Lower lobe of right lung (tissue), 2 donors: ENCODE measurements at regions not wholly inside any gene's neighbourhood (a gene's known extent, or its start where the extent isn't known, plus 50 kb on each side); places are given as distances from the start of the nearest gene placed in this dataset.

Experiments
- ATAC-seq, 2 donors: fragments of 200-7000 bp; cut with Tn5 transposase; one replicate each; pipeline ENCODE4 v1.9.1; 2020 to 2022; ENCODE audit warnings: mild to moderate bottlenecking in 2 of 2, moderate library complexity in 2 of 2
- DNase-seq: peaks from one replicate; pipeline ENCODE4 v3.0.0-alpha.2; 2020
- H3K27ac ChIP-seq: fragments of 200-600 bp; one replicate; pipeline ENCODE4 v1.8.0; 2022
- H3K27me3 ChIP-seq: fragments of 200-600 bp; one replicate; pipeline ENCODE4 v1.8.0; 2022; ENCODE audit warnings: low read depth
- H3K36me3 ChIP-seq: fragments of 200-600 bp; one replicate; pipeline ENCODE4 v1.8.0; 2022; ENCODE audit warnings: mild to moderate bottlenecking
- H3K4me1 ChIP-seq: fragments of 200-600 bp; one replicate; pipeline ENCODE4 v1.8.0; 2022
- H3K4me3 ChIP-seq: fragments of 200-600 bp; one replicate; pipeline ENCODE4 v1.8.0; 2022; ENCODE audit warnings: mild to moderate bottlenecking
- H3K9me3 ChIP-seq: fragments of 200-600 bp; one replicate; pipeline ENCODE4 v1.8.0; 2022
- intact Hi-C: fragments of 100-400 bp; cut with DNase I; formaldehyde crosslinking; loops from one replicate; pipeline ENCODE4 v1.11.0; 2022
- TF ChIP-seq, protein P1 (sequence below): fragments of 200-600 bp; IDR thresholded peaks from one replicate; pipeline ENCODE4 v1.8.0; 2022; ENCODE audit warnings: antibody characterized with exemption, mild to moderate bottlenecking
- donor health status: DM: no; HTN: yes; CAD: no; lungs with severe emphysema.

DNA sequence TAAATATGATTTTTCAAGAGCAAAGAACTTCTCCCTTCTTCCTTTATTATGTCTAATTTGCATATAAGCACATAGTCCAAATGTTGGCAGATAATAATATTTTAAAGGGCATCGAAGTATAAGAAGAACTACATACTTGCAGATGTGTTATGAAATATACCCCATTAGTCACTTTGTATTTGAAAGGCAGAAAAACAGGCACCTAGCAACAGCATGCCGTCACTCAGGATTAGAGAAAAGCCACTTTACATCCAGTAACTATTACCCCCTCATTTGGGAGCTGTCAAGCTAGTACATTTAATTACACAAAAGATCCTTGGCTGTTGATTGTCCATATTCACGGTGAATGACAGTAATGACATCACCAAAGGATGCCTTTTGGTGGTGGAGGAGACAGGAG lies 99.3 kb upstream of the ARMC2 start:
- Histone ChIP-seq H3K4me3 (no peak overlapping the region), H3K27me3 (no peaks in the 10 kb centered on the region), H3K27ac (no peak overlapping the region), H3K9me3 (no peaks in the 10 kb centered on the region), H3K4me1 (no peaks in the 10 kb centered on the region), H3K36me3 (no peaks in the 10 kb centered on the region)
- TF ChIP-seq, protein P1, sequence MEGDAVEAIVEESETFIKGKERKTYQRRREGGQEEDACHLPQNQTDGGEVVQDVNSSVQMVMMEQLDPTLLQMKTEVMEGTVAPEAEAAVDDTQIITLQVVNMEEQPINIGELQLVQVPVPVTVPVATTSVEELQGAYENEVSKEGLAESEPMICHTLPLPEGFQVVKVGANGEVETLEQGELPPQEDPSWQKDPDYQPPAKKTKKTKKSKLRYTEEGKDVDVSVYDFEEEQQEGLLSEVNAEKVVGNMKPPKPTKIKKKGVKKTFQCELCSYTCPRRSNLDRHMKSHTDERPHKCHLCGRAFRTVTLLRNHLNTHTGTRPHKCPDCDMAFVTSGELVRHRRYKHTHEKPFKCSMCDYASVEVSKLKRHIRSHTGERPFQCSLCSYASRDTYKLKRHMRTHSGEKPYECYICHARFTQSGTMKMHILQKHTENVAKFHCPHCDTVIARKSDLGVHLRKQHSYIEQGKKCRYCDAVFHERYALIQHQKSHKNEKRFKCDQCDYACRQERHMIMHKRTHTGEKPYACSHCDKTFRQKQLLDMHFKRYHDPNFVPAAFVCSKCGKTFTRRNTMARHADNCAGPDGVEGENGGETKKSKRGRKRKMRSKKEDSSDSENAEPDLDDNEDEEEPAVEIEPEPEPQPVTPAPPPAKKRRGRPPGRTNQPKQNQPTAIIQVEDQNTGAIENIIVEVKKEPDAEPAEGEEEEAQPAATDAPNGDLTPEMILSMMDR: no peak
- ATAC-seq (no peak), DNase-seq (no peak)
- intact Hi-C loops: no loop called here

DNA sequence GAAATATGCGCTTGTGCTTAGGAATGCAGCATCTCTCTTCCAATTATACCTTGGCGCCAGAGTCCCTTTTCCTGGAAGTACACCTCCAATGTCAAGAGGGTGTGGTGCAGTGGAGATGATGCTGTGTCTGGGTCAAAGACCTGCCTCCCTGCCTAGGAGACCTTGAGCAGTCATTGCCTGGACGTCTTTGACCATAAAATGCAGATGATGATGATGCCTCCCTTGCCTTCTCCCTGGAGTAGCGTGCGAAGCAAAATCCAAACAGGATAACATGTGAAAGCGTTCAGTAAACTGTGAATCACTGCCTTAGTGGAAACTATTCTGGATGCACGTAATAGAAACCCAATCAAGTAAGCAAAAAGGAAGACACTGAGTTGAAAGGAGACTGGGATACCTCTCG lies 97.4 kb upstream of the ARMC2 start:
- peaks cover 6% of the 10 kb centered on the region for H3K4me1 ChIP-seq
- H3K27me3 ChIP-seq: no peaks in the 10 kb centered on the region
- TF ChIP-seq, protein P1: no peak
- H3K4me3 ChIP-seq: no peak overlapping the region
- H3K27ac ChIP-seq: no peak overlapping the region
- ATAC-seq: no peak
- H3K9me3 ChIP-seq: no peaks in the 10 kb centered on the region
- intact Hi-C loops: no loop called here
- H3K36me3 ChIP-seq: no peaks in the 10 kb centered on the region
- DNase-seq: no peak

DNA sequence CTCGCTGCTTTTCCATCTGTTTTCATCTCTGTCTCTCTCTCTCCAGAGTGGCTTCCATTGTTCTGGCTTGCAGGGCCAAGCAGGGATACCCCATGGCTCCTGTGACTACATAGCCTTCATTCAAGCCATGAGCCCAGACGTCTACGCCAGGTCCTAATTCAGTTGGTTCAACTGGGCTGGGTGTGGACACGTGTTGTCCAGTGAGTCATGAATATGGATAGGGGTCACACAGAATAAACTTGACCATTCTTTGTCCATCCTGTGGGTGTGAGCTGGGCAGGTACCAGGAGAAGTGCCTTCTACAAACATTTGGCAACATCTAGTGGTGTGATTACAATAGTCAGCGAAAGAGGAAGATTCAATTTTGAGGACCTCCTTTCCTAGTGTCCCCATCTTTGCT lies 96.9 kb upstream of the ARMC2 start:
- H3K27ac ChIP-seq: no peak overlapping the region
- DNase-seq (no peak), ATAC-seq (no peak)
- intact Hi-C loops: no loop called here
- no peaks in the 10 kb centered on the region for H3K27me3 ChIP-seq
- H3K4me3 ChIP-seq: no peak overlapping the region
- TF ChIP-seq, protein P1: no peak
- peaks cover 8% of the 10 kb centered on the region for H3K4me1 ChIP-seq
- no peaks in the 10 kb centered on the region for H3K9me3 ChIP-seq
- H3K36me3 ChIP-seq: no peaks in the 10 kb centered on the region

DNA sequence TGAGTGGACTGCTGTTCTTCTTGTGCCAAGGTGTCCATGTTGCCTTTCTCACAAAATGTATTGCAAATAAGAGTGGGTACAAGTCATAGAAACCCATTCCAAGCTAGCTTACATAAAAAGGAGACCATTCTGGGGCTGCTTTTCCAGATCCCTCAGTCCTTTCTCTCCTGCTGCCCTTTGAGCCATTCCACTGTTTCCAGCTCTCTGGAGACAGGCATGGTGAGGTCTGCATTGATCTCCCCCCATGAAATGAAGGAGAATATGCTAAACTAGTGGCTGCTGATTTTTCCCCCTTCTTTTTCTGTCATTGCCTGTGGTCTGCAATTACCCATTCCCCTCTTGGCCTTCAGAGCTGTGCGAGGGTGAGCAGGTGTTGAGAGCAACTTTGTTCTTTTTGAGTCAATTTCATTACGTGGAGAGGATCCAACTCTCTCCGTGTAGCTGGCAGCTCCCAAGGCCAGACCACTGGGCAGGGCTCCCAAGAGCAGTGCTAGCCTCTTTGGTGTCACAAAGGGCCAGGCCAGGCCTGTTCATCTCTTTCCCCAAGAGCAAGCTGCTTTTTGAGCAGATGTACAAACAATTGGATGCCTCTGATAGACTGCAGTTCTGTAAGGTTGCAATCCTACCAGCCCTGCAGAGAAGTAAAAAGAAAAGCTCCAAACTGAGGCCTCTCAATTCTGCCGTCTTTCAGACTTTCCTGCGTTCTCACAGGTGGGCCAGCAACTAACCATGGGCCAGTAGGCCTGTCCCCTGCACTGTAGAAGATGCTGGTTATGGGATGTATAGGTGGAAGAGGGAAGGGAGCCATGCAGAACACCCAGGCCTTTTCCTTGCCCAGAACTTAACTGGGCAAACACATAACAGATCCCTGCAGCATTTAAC lies 96.1 kb upstream of the ARMC2 start:
- Histone ChIP-seq H3K27me3 (no peaks in the 10 kb centered on the region), H3K36me3 (no peaks in the 10 kb centered on the region), H3K4me3 (no peak overlapping the region), H3K27ac (no peak overlapping the region), H3K9me3 (no peaks in the 10 kb centered on the region), H3K4me1 (peaks cover 8% of the 10 kb centered on the region)
- no peak for DNase-seq
- ATAC-seq: no peak
- TF ChIP-seq, protein P1: no peak
- intact Hi-C loops: no loop called here

DNA sequence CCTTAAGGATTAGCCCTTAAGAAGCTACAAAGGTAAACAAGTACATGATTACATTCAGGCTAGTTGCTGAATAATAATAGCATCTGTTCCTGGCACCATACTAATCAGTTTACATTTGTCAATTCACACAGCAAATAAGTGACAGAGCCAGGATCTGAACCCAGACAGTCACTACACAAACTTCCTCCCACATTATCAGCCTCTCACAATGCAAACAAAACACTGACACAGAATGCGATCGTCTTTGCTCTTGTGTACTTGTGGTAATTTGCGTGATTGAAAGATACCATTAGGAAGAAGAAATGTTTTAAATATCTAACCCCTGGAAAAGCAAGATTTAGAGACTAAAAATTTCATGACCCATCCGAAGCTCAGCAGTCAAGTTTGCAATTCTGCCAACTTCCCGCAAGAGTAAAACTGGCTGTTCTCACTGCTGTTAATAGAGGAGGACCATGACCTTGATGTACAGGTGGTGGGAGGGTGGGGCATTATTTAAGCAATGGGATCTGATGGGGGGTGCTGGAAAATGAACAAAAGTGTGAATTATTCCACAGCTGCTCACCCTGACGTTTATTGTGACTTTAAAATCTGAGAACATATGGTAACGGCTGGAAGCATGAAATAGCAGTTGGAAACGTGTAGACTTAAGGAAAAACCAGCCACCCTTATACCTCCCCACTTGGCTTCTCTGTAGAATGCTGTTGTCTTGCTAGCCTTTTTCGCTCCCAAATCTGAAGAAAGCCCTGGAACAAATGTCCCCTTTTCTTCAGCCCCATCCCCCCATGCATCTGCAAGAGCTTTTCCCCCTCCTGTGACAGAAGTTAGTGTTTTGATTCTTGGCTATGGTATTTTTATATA lies 95.3 kb upstream of the ARMC2 start:
- Histone ChIP-seq H3K36me3 (no peaks in the 10 kb centered on the region), H3K4me1 (peaks cover 8% of the 10 kb centered on the region), H3K27ac (no peak overlapping the region), H3K27me3 (no peaks in the 10 kb centered on the region), H3K9me3 (no peaks in the 10 kb centered on the region), H3K4me3 (no peak overlapping the region)
- intact Hi-C loops: no loop called here
- no peak for ATAC-seq
- no peak for DNase-seq
- TF ChIP-seq, protein P1: no peak
